ENCODE measurements at regions not wholly inside any gene's neighbourhood (a gene's known extent, or its start where the extent isn't known, plus 50 kb on each side); places are given as distances from the start of the nearest gene placed in this dataset.
"Not testable (repeated sequence)": the region's sequence is repeated elsewhere in the genome, so short reads cannot be mapped to it uniquely, and the experiment has no call there.

GRCh38 chrX:16320765-16321355, 153.6 kb downstream of the MAGEB17 start:
- DNase-seq, result no peak

- DNase-seq, result no peak
Observed at GRCh38 chrX:16333453-16333852, 166.2 kb downstream of the MAGEB17 start.

GRCh38 chrX:16335181-16335580, 167.9 kb downstream of the MAGEB17 start:
- no peak for DNase-seq

- DNase-seq, result no peak
Observed at GRCh38 chrX:16347968-16348670, 180.8 kb downstream of the MAGEB17 start.

GRCh38 chrX:16357902-16358301, 190.6 kb downstream of the MAGEB17 start:
- DNase-seq, result no peak

GRCh38 chrX:16360056-16360455, 192.8 kb downstream of the MAGEB17 start:
- not testable (repeated sequence) for DNase-seq

- DNase-seq, result no peak
Observed at GRCh38 chrX:16368696-16369095, 201.4 kb downstream of the MAGEB17 start.

GRCh38 chrX:16376056-16376455, 208.8 kb downstream of the MAGEB17 start:
- DNase-seq, result no peak

- DNase-seq, result no peak
Observed at GRCh38 chrX:16386126-16386525, 218.8 kb downstream of the MAGEB17 start.

GRCh38 chrX:16392597-16392996, 225.3 kb downstream of the MAGEB17 start:
- DNase-seq, result no peak

- no peak for DNase-seq
Observed at GRCh38 chrX:16394290-16394689, 227.0 kb downstream of the MAGEB17 start.

- DNase-seq, result no peak
Observed at GRCh38 chrX:16403808-16404207, 236.5 kb downstream of the MAGEB17 start.

- DNase-seq, result no peak
Observed at GRCh38 chrX:16416588-16416987, 233.4 kb upstream of the S100G start.

- no peak for DNase-seq
Observed at GRCh38 chrX:16418650-16419049, 231.3 kb upstream of the S100G start.

GRCh38 chrX:16427668-16428067, 222.3 kb upstream of the S100G start:
- no peak for DNase-seq

- no peak for DNase-seq
Observed at GRCh38 chrX:16429406-16429805, 220.6 kb upstream of the S100G start.

- DNase-seq, result no peak
Observed at GRCh38 chrX:16431266-16431665, 218.7 kb upstream of the S100G start.

- no peak for DNase-seq
Observed at GRCh38 chrX:16433021-16433420, 216.9 kb upstream of the S100G start.

GRCh38 chrX:16435399-16435986, 214.5 kb upstream of the S100G start:
- no peak for DNase-seq

- DNase-seq, result peak; percentile 6
Observed at GRCh38 chrX:16436348-16437188, 213.4 kb upstream of the S100G start.

GRCh38 chrX:16440446-16440845, 209.5 kb upstream of the S100G start:
- DNase-seq, result no peak

GRCh38 chrX:16444353-16444752, 205.6 kb upstream of the S100G start:
- no peak for DNase-seq

- no peak for DNase-seq
Observed at GRCh38 chrX:16445166-16445752, 204.7 kb upstream of the S100G start.

Data from NCI-H1436 (cell line).